Endothelial cell of umbilical vein (primary cell): ENCODE measurements at regions not wholly inside any gene's neighbourhood (a gene's known extent, or its start where the extent isn't known, plus 50 kb on each side); places are given as distances from the start of the nearest gene placed in this dataset.

Experiments used
- BruUV-seq: library from RNA; stranded (reverse); fragments of 400-500 nt; replicated peaks from 2 replicates; lab custom pipeline; 2021; lab: Mats Ljungman, UMichigan
- CTCF ChIA-PET: fragments of 300-600, 350-600 bp; sonication (Branson Sonifier 250); formaldehyde crosslinking; loops from one replicate; lab custom pipeline; 2021; ENCODE audit warnings: antibody characterized with exemption, inconsistent platforms; lab: Charles Lee
- POLR2A ChIA-PET: fragments of 300-600, 350-600 bp; sonication (Branson Sonifier 250); formaldehyde crosslinking; loops from one replicate; lab custom pipeline; 2021; ENCODE audit warnings: antibody characterized with exemption, inconsistent platforms; lab: Charles Lee
- DNase-seq: peaks from one replicate; pipeline ENCODE4 v3.0.0-alpha.2; 2011; ENCODE audit warnings: low read depth, low spot score
- FAIRE-seq: peaks from 2 replicates; lab custom pipeline; 2011; peaks lifted over from hg19 to GRCh38; lab: Jason Lieb, UNC
- H2AFZ ChIP-seq: 2 replicates; pipeline ENCODE4 v1.6.0; 2012; ENCODE audit warnings: low read depth, low read length, control low read depth, inconsistent platforms
- H3K27ac ChIP-seq: 2 replicates; pipeline ENCODE4 v1.5.1; 2011; ENCODE audit warnings: low read depth, mild to moderate bottlenecking, control low read depth, low read length, moderate library complexity; ENCODE audit not compliant: insufficient read depth
- H3K27me3 ChIP-seq, 2 experiments: 2 replicates each; pipeline versions ENCODE4 v1.6.0 to v1.6.1; 2011; ENCODE audit warnings: low read length in 2 of 2, mixed read lengths in 1 of 2; ENCODE audit not compliant: control insufficient read depth in 2 of 2, insufficient read depth in 2 of 2
- H3K36me3 ChIP-seq, 2 experiments: 2 replicates in 1 of 2; 3 replicates in 1 of 2; pipeline ENCODE4 v1.5.1; 2011; ENCODE audit warnings: low read length in 2 of 2, mild to moderate bottlenecking in 1 of 2, moderate library complexity in 1 of 2; ENCODE audit not compliant: control insufficient read depth in 2 of 2, insufficient read depth in 2 of 2; ENCODE audit errors: extremely low read depth in 1 of 2
- H3K4me1 ChIP-seq: 3 replicates; pipeline ENCODE4 v1.5.1; 2011; ENCODE audit warnings: mild to moderate bottlenecking, low read length; ENCODE audit not compliant: control insufficient read depth, insufficient read depth; ENCODE audit errors: extremely low read depth
- H3K4me2 ChIP-seq: 2 replicates; pipeline ENCODE4 v1.6.1; 2011; ENCODE audit warnings: low read length, control low read depth, mixed read lengths; ENCODE audit not compliant: insufficient read depth
- H3K4me3 ChIP-seq, 3 experiments: fragments of 200-600 bp in 1 of 3; sonication (generic), shearing (Covaris generic) in 1 of 3; replicated peaks in 1 of 3; 2 replicates each; pipeline ENCODE4 v1.5.1; 2011 to 2016; ENCODE audit warnings: control low read depth in 3 of 3, low read length in 3 of 3, mild to moderate bottlenecking in 2 of 3, inconsistent platforms in 1 of 3, low read depth in 1 of 3, moderate library complexity in 1 of 3; ENCODE audit not compliant: insufficient read depth in 1 of 3
- H3K79me2 ChIP-seq: 2 replicates; pipeline ENCODE4 v1.6.0; 2012; ENCODE audit warnings: low read length, inconsistent platforms; ENCODE audit not compliant: control insufficient read depth, insufficient read depth
- H3K9ac ChIP-seq: replicated peaks from 2 replicates; pipeline ENCODE3; 2011; ENCODE audit warnings: low read length, control low read depth; ENCODE audit not compliant: insufficient read depth; ENCODE audit errors: extremely low read depth
- H3K9me1 ChIP-seq: replicated peaks from 3 replicates; pipeline ENCODE4 v1.6.0; 2011; ENCODE audit warnings: mild to moderate bottlenecking, low read length; ENCODE audit not compliant: control insufficient read depth, insufficient read depth; ENCODE audit errors: extremely low read depth
- H3K9me3 ChIP-seq: replicated peaks from 2 replicates; pipeline ENCODE4 v1.5.1; 2012; ENCODE audit warnings: low read length, inconsistent platforms; ENCODE audit not compliant: control insufficient read depth, insufficient read depth
- H4K20me1 ChIP-seq: replicated peaks from 2 replicates; pipeline ENCODE3; 2011; ENCODE audit warnings: mild to moderate bottlenecking, low read length; ENCODE audit not compliant: control insufficient read depth, insufficient read depth; ENCODE audit errors: extremely low read depth
- EZH2 ChIP-seq: IDR thresholded peaks from 2 replicates; pipeline ENCODE4 v1.6.1; 2012; ENCODE audit warnings: borderline replicate concordance, low read depth, mild to moderate bottlenecking, moderate library complexity, low read length, inconsistent platforms; ENCODE audit not compliant: severe bottlenecking
- FOS ChIP-seq: IDR thresholded peaks from 2 replicates; pipeline ENCODE4 v1.6.1; 2011; ENCODE audit warnings: mild to moderate bottlenecking, low read length, moderate library complexity, borderline replicate concordance; ENCODE audit not compliant: insufficient read depth
- GATA2 ChIP-seq: IDR thresholded peaks from 2 replicates; pipeline ENCODE4 v1.7.0; 2011; ENCODE audit warnings: low read depth, mild to moderate bottlenecking, moderate library complexity, mixed read lengths, low read length; ENCODE audit not compliant: insufficient read length, insufficient read depth
- JUN ChIP-seq: IDR thresholded peaks from 2 replicates; pipeline ENCODE4 v1.6.1; 2011; ENCODE audit warnings: borderline replicate concordance, low read depth; ENCODE audit not compliant: insufficient read length, insufficient read depth
- MYC ChIP-seq: IDR thresholded peaks from one replicate; pipeline ENCODE4 v1.6.1; 2011; ENCODE audit warnings: mild to moderate bottlenecking, low read depth, low read length
- POLR2A ChIP-seq: IDR thresholded peaks from 2 replicates; pipeline ENCODE4 v1.6.1; 2012; ENCODE audit warnings: low read depth, mild to moderate bottlenecking, control low read depth, low read length
- POLR2AphosphoS5 ChIP-seq: IDR thresholded peaks from 2 replicates; pipeline ENCODE4 v1.6.1; 2012; ENCODE audit warnings: low read depth, mild to moderate bottlenecking, control low read depth, low read length, moderate library complexity; ENCODE audit not compliant: insufficient read depth
- dilution Hi-C: fragments of 300-500 bp; cut with MboI; formaldehyde crosslinking; loops from one replicate; pipeline ENCODE4 v1.15.0; 2019; ENCODE audit warnings: low sequenced_read_pairs; ENCODE audit not compliant: extremely low pct_ligation_motif_present
- intact Hi-C: fragments of 100-400 bp; cut with micrococcal nuclease; formaldehyde crosslinking; loops from one replicate; pipeline ENCODE4 v1.10.0; 2022
- TF ChIP-seq, protein P1 (sequence below): IDR thresholded peaks from 2 replicates; pipeline ENCODE4 v1.6.1; 2011; ENCODE audit not compliant: insufficient read depth, insufficient read length
- TF ChIP-seq, protein P2 (sequence below), 2 donors: IDR thresholded peaks; 1 replicate in 1 of 2; 2 replicates in 1 of 2; pipeline ENCODE4 v1.5.1; 2011; ENCODE audit warnings: low read length in 2 of 2, mild to moderate bottlenecking in 2 of 2, moderate library complexity in 2 of 2, control low read depth in 1 of 2, inconsistent platforms in 1 of 2, low read depth in 1 of 2; ENCODE audit not compliant: insufficient read depth in 1 of 2; ENCODE audit errors: extremely low read depth in 1 of 2

DNA sequence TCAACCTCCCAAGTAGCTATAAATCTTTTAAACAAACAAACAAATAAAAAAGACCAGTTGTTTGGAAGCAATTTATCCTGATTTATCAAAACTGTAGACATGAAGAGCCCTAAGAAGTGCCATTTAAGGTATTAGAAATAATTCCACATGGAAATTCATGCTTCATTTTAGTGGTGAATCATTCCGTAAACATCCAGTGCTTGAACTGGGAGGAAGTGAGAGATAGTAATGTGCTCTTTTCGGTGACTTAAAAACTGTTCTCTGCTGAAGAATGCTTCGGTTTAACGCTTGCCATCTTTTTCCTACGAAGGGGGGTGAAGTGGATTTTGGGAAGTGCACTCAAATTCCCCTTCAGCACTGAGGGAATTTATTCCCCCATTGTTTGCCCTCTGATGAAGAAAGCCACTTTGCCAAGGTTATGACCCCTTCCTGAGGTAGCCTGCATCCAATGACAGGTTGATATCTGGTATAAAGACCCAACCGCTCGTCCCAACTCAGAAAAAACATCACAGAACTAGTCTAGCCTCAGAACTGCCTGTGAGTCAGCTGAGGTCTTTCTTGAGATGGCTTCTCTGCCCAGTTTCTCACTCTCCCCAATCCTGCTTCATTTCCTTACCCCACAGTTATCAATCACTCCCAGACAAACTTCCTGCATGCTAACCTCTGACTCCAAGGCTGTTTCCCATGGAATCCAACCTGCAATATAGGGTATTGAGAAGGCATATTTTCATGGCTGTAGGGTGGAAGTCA lies 244.1 kb downstream of the AEBP2 start:
- Histone ChIP-seq H4K20me1 (no peaks in the 10 kb centered on the region), H3K4me2 (peak overlapping the region; percentile 52), H2AFZ (peak overlapping the region; percentile 16), H3K4me1 (peaks cover 28% of the 10 kb centered on the region), H3K79me2 (no peaks in the 10 kb centered on the region), H3K4me3 (no peak overlapping the region), H3K9ac (peak overlapping the region; percentile 81), H3K36me3 (no peaks in the 10 kb centered on the region), H3K27me3 (no peaks in the 10 kb centered on the region), H3K9me3 (no peaks in the 10 kb centered on the region), H3K9me1 (no peaks in the 10 kb centered on the region), H3K27ac (peak overlapping the region; percentile 97)
- intact Hi-C loops (loop anchor here (1.0 to 5.0 kb wide), 6 partner anchors 12 to 284 kb away; no protein-coding TSS in a partner anchor), dilution Hi-C loops (no loop called here)
- ChIA-PET POLR2A (no interaction called here), CTCF (interaction anchor here (1.0 to 1.6 kb wide), 6 partner anchors 11 to 56 kb away, joined by 3 to 8 read pairs (median 5); no protein-coding TSS in a partner anchor)
- BruUV-seq: TSS peak; percentile 96
- DNase-seq (peak; percentile 99), FAIRE-seq (peak; percentile 98)
- TF ChIP-seq FOS (peak; percentile 73), EZH2 (no peak), POLR2A (peak; percentile 48), JUN (peak; percentile 57), MYC (no peak), GATA2 (peak; percentile 85), POLR2AphosphoS5 (peak; percentile 78)
- TF ChIP-seq, protein P1, sequence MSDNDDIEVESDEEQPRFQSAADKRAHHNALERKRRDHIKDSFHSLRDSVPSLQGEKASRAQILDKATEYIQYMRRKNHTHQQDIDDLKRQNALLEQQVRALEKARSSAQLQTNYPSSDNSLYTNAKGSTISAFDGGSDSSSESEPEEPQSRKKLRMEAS: no peak
- TF ChIP-seq, protein P2, sequence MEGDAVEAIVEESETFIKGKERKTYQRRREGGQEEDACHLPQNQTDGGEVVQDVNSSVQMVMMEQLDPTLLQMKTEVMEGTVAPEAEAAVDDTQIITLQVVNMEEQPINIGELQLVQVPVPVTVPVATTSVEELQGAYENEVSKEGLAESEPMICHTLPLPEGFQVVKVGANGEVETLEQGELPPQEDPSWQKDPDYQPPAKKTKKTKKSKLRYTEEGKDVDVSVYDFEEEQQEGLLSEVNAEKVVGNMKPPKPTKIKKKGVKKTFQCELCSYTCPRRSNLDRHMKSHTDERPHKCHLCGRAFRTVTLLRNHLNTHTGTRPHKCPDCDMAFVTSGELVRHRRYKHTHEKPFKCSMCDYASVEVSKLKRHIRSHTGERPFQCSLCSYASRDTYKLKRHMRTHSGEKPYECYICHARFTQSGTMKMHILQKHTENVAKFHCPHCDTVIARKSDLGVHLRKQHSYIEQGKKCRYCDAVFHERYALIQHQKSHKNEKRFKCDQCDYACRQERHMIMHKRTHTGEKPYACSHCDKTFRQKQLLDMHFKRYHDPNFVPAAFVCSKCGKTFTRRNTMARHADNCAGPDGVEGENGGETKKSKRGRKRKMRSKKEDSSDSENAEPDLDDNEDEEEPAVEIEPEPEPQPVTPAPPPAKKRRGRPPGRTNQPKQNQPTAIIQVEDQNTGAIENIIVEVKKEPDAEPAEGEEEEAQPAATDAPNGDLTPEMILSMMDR (IDR thresholded peaks at IDR 0.05; ENCODE audit: extremely low read depth in 1 of 2, insufficient read depth in 1 of 2, low read depth in 1 of 2, low read length in 2 of 2): no peak
